Brain microvascular endothelial cell (primary cell): ENCODE measurements at regions not wholly inside any gene's neighbourhood (a gene's known extent, or its start where the extent isn't known, plus 50 kb on each side); places are given as distances from the start of the nearest gene placed in this dataset.

ENCODE experiments used
- DNase-seq: peaks from one replicate; pipeline ENCODE4 v3.0.0-alpha.2; 2020
- H3K27ac ChIP-seq: fragments of 250-450 bp; sonication (Bioruptor Pico); 2 replicates; pipeline ENCODE4 v1.5.1; 2020; ENCODE audit warnings: mild to moderate bottlenecking, moderate library complexity
- H3K27me3 ChIP-seq: fragments of 250-450 bp; sonication (Bioruptor Pico); replicated peaks from 2 replicates; pipeline ENCODE4 v1.5.1; 2020; ENCODE audit warnings: mild to moderate bottlenecking
- H3K36me3 ChIP-seq: fragments of 250-450 bp; sonication (Bioruptor Pico); replicated peaks from 2 replicates; pipeline ENCODE4 v1.5.1; 2020; ENCODE audit warnings: mild to moderate bottlenecking
- H3K4me3 ChIP-seq: 2 replicates; pipeline ENCODE4 v1.5.1; 2011; ENCODE audit warnings: low read depth, mild to moderate bottlenecking, control low read depth, low read length, moderate library complexity
- CTCF ChIP-seq: IDR thresholded peaks from 2 replicates; pipeline ENCODE4 v1.5.1; 2011; ENCODE audit warnings: low read depth, mild to moderate bottlenecking, moderate library complexity, low read length, control low read depth, inconsistent platforms; ENCODE audit errors: missing control alignments
- in situ Hi-C: cut with HindIII; loops from 2 replicates; pipeline ENCODE4 v1.10.0; 2017; ENCODE audit warnings: low sequenced_read_pairs, low pct_ligation_motif_present

DNA sequence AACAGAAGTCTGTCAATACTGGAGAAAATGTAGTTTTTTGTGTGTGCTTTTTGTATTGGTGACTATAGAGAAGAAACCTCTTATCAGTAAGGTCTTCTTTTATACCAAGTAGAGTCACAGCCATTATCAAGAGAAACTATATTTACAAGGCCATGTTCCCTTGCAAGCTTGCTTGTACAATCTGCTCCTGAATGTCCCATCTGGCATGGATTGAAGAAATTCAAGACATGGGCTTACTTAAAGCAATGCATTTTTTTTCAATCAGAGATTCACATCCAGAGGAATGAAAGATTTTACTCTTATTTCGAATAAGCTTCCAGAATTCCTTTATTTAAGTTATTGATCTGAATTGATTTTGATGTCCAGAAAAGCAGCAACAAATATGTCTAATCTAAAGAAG lies 537.3 kb upstream of the RPS6KA3 start:
- Histone ChIP-seq H3K27me3 (no peaks in the 10 kb centered on the region), H3K27ac (no peak overlapping the region), H3K36me3 (no peaks in the 10 kb centered on the region), H3K4me3 (no peak overlapping the region)
- TF ChIP-seq CTCF, result no peak
- DNase-seq, result no peak
- in situ Hi-C loops, result no loop called here

DNA sequence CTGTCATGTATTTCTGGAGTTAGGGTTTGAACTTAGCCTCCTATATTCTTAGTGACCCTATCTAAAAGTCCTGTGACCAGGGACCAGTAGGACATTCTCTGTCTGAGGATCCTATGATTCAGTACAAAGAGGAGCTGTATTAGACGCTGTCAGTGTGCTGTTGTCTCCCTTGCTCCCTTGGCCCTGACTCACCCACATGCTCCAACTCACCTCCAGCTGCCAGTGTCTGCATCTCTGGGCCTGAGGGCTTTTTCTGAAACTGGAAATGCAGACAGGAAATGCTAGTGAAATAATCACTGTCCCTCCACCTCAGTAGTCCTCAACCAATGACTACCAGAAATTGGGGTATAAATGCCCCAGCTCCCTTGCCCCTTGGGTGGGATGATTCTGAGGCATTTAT lies 535.3 kb upstream of the RPS6KA3 start:
- no peak for TF ChIP-seq CTCF

DNA sequence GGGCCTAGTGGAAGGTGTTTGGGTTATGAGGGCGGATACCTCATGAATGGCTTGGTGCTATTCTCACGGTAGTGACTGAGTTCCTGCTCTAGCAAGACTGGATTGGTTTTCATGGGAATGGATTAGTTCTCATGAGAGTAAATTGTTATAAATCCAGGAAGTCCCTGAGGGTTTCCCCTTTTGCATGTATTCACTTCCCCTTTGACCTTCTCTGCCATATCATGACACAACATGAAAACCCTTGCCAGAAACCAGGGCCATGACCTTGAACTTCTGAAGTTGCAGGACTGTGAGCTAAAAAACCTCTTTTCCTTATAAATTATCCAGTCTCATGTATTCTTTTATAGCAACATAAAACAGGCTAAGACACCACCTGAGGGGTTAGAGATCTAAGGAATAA lies 529.7 kb upstream of the RPS6KA3 start:
- Histone ChIP-seq H3K4me3 (no peak overlapping the region), H3K27ac (no peak overlapping the region), H3K27me3 (no peaks in the 10 kb centered on the region), H3K36me3 (no peaks in the 10 kb centered on the region)
- DNase-seq, result no peak
- in situ Hi-C loops, result no loop called here
- no peak for TF ChIP-seq CTCF

More for the DNA sequence above, 535.3 kb upstream of the RPS6KA3 start:
- H3K27ac ChIP-seq, result no peak overlapping the region
- no peak for DNase-seq
- no peak overlapping the region for H3K4me3 ChIP-seq
- no peaks in the 10 kb centered on the region for H3K36me3 ChIP-seq
- in situ Hi-C loops, result no loop called here
- no peaks in the 10 kb centered on the region for H3K27me3 ChIP-seq

DNA sequence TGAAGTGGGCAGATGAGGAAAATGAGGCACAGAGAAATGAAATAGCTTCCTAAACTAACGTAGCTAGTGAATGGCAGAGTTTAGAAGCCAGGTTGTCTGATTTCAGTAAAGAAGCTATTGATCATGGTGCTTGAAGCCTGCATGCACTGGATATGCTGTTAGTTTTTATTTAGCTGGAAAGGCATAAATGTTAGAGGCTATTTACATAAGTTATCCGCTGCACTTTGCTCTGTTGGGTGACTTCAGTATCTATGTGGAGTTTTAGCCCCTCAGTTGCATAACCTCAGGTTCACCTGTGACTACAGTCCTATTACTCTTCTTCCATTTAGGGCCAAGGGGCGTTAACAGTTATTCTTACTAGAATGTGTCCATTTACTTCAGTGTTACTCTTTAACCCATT lies 522.4 kb upstream of the RPS6KA3 start:
- Histone ChIP-seq H3K4me3 (no peak overlapping the region), H3K36me3 (no peaks in the 10 kb centered on the region), H3K27me3 (no peaks in the 10 kb centered on the region), H3K27ac (no peak overlapping the region)
- no peak for DNase-seq
- TF ChIP-seq CTCF, result no peak
- in situ Hi-C loops, result no loop called here

DNA sequence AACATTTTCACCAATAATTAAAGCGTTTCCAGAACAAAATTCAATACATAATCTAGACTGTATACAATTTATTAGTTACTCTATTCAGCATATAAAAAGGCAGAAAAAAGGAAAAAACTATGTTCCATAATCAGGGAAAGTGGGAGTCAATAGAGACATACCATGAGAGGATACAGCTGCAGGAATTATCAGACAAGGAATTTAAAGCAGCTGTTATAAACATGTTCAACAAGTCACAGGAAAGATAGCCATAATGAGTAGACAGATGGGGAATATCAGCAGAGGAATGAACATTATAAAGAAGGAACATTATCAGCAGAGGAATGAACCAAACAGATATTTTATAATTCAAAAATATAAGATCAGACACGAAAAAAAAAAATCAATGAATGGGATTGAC lies 500.6 kb upstream of the RPS6KA3 start:
- H3K27me3 ChIP-seq, result no peaks in the 10 kb centered on the region
- no peaks in the 10 kb centered on the region for H3K36me3 ChIP-seq
- no peak overlapping the region for H3K27ac ChIP-seq
- in situ Hi-C loops, result no loop called here
- TF ChIP-seq CTCF, result no peak
- no peak for DNase-seq
- no peak overlapping the region for H3K4me3 ChIP-seq

DNA sequence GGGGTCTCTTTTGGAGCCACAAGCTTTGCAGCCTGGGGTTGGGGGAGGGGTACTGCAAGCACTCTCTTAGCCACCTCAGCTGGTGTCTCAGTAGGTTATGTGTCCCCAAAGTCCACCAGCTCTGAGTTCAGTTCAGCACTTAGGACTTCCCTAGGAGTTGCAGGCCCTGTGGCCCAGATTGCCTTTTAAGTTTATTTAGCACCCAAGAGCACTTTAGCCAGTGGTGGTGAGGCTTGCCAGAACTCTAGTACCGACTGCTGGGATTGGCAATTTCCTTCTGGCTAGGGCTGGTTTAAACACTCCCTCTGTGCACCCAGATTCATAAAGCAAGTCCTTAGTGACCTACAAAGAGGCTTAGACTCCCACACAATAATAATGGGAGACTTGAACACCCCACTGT lies 489.9 kb upstream of the RPS6KA3 start:
- Histone ChIP-seq H3K4me3 (no peak overlapping the region), H3K27ac (no peak overlapping the region), H3K27me3 (no peaks in the 10 kb centered on the region), H3K36me3 (no peaks in the 10 kb centered on the region)
- TF ChIP-seq CTCF, result no peak
- in situ Hi-C loops, result no loop called here
- DNase-seq, result no peak
